ENCODE measurements at regions not wholly inside any gene's neighbourhood (a gene's known extent, or its start where the extent isn't known, plus 50 kb on each side); places are given as distances from the start of the nearest gene placed in this dataset.
A peak's percentile ranks its signal among the peaks of the same experiment; 100 is the strongest.

GRCh38 chr7:32171248-32171647 lies 101.0 kb upstream of the PDE1C start:
- DNase-seq (ENCODE audit: low spot score in 2 of 2), result no peak
- Histone ChIP-seq H3K36me3 (no peaks in the 10 kb centered on the region), H3K27ac (no peak overlapping the region), H3K9me3 (no peaks in the 10 kb centered on the region), H3K27me3 (no peaks in the 10 kb centered on the region), H3K4me1 (no peaks in the 10 kb centered on the region), H3K4me3 (no peak overlapping the region)
- TF ChIP-seq, protein P1, sequence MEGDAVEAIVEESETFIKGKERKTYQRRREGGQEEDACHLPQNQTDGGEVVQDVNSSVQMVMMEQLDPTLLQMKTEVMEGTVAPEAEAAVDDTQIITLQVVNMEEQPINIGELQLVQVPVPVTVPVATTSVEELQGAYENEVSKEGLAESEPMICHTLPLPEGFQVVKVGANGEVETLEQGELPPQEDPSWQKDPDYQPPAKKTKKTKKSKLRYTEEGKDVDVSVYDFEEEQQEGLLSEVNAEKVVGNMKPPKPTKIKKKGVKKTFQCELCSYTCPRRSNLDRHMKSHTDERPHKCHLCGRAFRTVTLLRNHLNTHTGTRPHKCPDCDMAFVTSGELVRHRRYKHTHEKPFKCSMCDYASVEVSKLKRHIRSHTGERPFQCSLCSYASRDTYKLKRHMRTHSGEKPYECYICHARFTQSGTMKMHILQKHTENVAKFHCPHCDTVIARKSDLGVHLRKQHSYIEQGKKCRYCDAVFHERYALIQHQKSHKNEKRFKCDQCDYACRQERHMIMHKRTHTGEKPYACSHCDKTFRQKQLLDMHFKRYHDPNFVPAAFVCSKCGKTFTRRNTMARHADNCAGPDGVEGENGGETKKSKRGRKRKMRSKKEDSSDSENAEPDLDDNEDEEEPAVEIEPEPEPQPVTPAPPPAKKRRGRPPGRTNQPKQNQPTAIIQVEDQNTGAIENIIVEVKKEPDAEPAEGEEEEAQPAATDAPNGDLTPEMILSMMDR (IDR thresholded peaks at IDR 0.05), result no peak
- TF ChIP-seq POLR2A (IDR thresholded peaks at IDR 0.05) (no peak), EP300 (IDR thresholded peaks at IDR 0.05) (no peak)
- WGBS, result 86% methylated on average over 2 of the region's 2 CpGs

DNA sequence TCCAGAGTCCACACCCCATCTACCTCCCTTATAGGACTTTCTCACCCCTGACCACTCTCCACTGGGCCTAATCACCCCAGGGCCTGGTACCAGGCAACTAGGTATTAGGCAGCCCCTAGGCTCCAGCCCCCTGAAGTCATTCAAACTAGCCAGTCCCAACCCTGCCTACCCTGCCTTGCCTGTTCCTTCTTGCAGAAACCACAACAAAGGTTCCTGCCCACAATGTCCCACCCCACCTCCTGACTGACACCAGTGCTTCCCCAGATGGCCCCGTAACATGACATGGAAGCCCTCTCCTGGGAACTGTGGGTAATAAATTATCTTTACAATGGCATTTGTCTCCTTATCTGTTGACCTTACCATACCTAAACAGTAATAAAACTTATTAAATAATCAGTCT lies 100.6 kb upstream of the PDE1C start:
- H3K27me3 ChIP-seq, result no peaks in the 10 kb centered on the region
- H3K4me1 ChIP-seq, result no peaks in the 10 kb centered on the region
- H3K36me3 ChIP-seq, result no peaks in the 10 kb centered on the region
- 82% methylated on average over 1 of the region's 1 CpG for WGBS
- H3K9me3 ChIP-seq, result no peaks in the 10 kb centered on the region
- H3K4me3 ChIP-seq, result no peak overlapping the region
- no peak for TF ChIP-seq POLR2AphosphoS5 (IDR thresholded peaks at IDR 0.05)
- TF ChIP-seq, protein P1 (IDR thresholded peaks at IDR 0.05), result no peak
- no peak for TF ChIP-seq POLR2A (IDR thresholded peaks at IDR 0.05)
- TF ChIP-seq EP300 (IDR thresholded peaks at IDR 0.05), result no peak
- no peak for DNase-seq (ENCODE audit: low spot score in 2 of 2)
- no peak overlapping the region for H3K27ac ChIP-seq

DNA sequence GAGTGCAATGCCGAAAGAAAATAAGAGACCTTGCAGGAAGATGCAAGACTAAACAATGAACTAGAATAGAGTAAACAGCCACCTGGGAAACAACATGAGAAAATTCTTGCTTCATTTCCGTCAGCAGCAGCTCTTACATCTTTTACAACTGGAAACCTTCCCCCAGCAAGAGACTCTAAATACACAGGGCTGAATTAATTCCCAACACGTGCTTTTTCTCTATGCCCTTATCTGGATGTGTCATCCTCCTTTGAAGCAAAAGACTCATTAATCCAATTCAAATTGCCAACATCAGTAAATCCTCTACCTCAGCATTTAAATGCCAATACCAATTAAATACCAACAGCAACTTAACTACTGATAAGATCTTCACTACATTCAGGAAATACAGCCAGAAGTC lies 99.0 kb upstream of the PDE1C start:
- no peak for TF ChIP-seq EP300 (IDR thresholded peaks at IDR 0.05)
- no peak for TF ChIP-seq POLR2AphosphoS5 (IDR thresholded peaks at IDR 0.05)
- TF ChIP-seq, protein P1 (IDR thresholded peaks at IDR 0.05), result no peak
- TF ChIP-seq POLR2A (IDR thresholded peaks at IDR 0.05), result no peak
- Histone ChIP-seq H3K27me3 (no peaks in the 10 kb centered on the region), H3K27ac (no peak overlapping the region), H3K36me3 (no peaks in the 10 kb centered on the region), H3K9me3 (no peaks in the 10 kb centered on the region), H3K4me3 (no peak overlapping the region), H3K4me1 (no peaks in the 10 kb centered on the region)
- DNase-seq (ENCODE audit: low spot score in 2 of 2), result no peak
- 47% methylated on average over 3 of the region's 3 CpGs for WGBS

- Histone ChIP-seq H3K4me3 (no peak overlapping the region), H3K4me1 (peaks cover 9% of the 10 kb centered on the region), H3K27ac (no peak overlapping the region), H3K9me3 (no peaks in the 10 kb centered on the region), H3K27me3 (no peaks in the 10 kb centered on the region), H3K36me3 (no peaks in the 10 kb centered on the region)
- TF ChIP-seq POLR2A (IDR thresholded peaks at IDR 0.05), result no peak
- no peak for TF ChIP-seq POLR2AphosphoS5 (IDR thresholded peaks at IDR 0.05)
- no peak for DNase-seq (ENCODE audit: low spot score in 2 of 2)
These were observed 97.6 kb upstream of the PDE1C start for GRCh38 chr7:32167815-32168214.

- no peaks in the 10 kb centered on the region for H3K36me3 ChIP-seq
- no peak overlapping the region for H3K4me3 ChIP-seq
- H3K4me1 ChIP-seq, result peaks cover 14% of the 10 kb centered on the region
- no peak for DNase-seq (ENCODE audit: low spot score in 2 of 2)
- TF ChIP-seq EP300 (IDR thresholded peaks at IDR 0.05) (no peak), POLR2AphosphoS5 (IDR thresholded peaks at IDR 0.05) (no peak)
- TF ChIP-seq, protein P1 (IDR thresholded peaks at IDR 0.05), result no peak
- H3K27ac ChIP-seq, result no peak overlapping the region
- 89% methylated on average over 2 of the region's 2 CpGs for WGBS
- H3K9me3 ChIP-seq, result no peaks in the 10 kb centered on the region
- no peaks in the 10 kb centered on the region for H3K27me3 ChIP-seq
These were observed 97.0 kb upstream of the PDE1C start for GRCh38 chr7:32167256-32167655.

- Histone ChIP-seq H3K36me3 (no peaks in the 10 kb centered on the region), H3K27me3 (no peaks in the 10 kb centered on the region), H3K4me1 (peaks cover 14% of the 10 kb centered on the region), H3K4me3 (no peak overlapping the region), H3K27ac (no peak overlapping the region), H3K9me3 (no peaks in the 10 kb centered on the region)
- WGBS, result 47% methylated on average over 1 of the region's 1 CpG
- DNase-seq (ENCODE audit: low spot score in 2 of 2), result no peak
- TF ChIP-seq, protein P1 (IDR thresholded peaks at IDR 0.05), result peak in 1 of 2 donors; percentile 18
- TF ChIP-seq EP300 (IDR thresholded peaks at IDR 0.05), result no peak
These were observed 94.3 kb upstream of the PDE1C start for GRCh38 chr7:32164341-32164996.

Data from suprapubic skin (tissue), 4 donors.